Activated naive CD4-positive, alpha-beta T cell treated with Interleukin-2 at 50 U/mL for 16 hours (primary cell): ENCODE measurements at regions not wholly inside any gene's neighbourhood (a gene's known extent, or its start where the extent isn't known, plus 50 kb on each side); places are given as distances from the start of the nearest gene placed in this dataset.
"Not testable (repeated sequence)": the region's sequence is repeated elsewhere in the genome, so short reads cannot be mapped to it uniquely, and the experiment has no call there.

Experiments used
- DNase-seq: peaks from one replicate; pipeline ENCODE4 v3.0.0-alpha.2; 2020

DNA sequence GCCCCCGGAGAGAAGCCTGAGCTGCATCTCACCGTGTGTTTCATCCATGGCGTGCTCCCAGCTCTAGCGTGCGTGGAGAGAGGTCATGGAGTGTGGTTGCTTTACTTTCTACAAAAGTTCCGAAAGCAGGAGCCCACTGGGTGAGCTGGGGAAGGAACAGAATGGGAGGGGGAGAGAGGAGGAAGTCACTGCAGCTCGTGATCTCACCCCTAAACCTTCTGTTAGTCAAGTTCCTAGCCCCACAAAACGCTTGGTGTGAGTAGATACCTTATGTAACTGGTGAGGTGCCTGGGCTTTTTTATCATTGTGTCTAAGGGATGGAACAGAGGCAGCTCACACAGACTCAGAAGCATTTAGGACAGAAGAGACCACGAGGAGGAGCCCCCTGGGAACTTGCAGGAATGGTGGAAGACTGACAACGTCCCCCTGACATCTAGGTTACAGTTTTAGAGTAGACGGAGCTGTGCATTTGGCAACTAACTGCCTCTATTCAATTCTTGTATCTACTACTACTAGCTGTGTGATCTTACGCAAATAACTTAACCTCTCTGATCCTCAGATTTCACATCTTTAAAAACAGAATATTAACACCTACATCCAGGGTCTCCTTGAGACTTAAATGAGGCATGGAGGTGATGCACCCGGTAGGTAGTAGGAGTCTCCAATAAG lies 123.3 kb downstream of the ARL4C start:
- DNase-seq, result no peak

DNA sequence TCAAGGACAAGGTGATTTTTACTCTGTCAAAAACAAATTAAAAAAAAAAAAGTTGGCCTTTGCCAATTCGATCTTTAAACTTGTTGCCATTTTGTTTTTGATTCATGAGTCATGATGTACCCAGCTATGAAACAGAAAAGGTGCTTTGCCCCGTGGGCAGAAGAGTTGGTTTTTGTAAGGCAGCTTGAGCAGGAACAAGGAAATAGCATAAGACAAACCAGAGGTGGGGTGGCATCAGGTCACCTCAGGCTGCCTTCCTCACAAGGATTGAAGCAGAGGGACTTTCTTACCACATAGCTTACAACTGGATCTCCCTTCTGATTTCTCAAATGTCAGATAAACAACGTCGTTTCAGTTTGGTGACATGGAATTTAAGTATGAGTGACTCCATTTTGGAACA lies 123.8 kb downstream of the ARL4C start:
- no peak for DNase-seq

DNA sequence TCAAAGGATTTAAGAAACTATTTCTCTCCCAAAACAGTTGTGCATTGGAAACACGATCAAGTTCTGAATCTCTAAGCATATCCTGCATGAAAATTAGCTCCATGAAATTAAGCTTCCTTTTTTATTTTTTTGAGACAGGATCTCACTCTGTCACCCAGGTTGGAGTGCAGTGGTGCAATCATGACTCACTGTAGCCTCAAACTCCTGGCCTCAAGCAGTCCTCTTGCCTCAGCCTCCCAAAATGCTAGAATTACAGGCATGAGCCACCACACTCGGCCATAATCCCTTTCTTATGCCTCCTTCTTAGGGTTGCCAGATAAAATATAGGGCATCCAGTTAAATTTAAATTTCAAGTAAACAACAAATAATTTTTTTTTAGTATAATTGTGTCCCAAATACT lies 124.4 kb downstream of the ARL4C start:
- DNase-seq, result no peak

DNA sequence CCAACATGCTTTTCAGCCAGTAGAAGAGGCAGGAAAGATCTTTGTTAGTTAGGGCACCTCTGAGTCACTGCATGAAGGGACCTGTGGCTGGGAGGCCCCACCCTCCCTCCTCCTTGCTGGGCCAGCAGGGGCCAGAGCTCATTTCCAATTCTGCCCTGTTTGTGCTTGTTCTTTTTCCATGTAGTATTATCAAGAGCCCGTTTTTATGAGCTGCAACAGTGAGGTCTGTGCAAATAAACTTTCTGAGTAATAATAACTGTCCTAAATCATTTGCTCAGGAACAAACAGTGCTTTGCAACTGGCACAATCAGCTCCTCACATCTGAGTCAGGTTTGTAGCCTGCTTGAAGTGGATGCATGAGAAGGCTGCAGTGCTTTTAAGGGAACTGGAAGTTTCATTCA lies 128.0 kb downstream of the ARL4C start:
- DNase-seq, result peak; percentile 44

DNA sequence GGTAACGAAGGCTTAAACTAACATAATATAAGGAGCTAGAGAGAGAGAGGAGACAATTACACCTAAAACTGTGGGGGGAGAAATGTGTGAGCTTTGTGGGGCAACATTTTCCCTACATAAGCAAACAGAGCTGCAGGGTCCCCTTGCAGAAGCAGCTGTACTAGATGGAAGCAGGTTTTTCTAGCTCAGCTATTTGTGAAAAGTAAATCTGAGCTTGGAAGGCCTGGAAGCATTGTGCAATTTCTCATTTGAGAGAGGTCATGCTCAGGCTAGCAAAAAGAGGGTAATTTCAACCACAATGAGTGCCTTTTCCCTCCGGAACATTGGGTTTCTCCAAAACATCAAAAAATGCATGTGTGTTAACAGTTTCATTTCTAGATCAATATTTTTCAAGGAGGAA lies 130.0 kb downstream of the ARL4C start:
- DNase-seq, result no peak

DNA sequence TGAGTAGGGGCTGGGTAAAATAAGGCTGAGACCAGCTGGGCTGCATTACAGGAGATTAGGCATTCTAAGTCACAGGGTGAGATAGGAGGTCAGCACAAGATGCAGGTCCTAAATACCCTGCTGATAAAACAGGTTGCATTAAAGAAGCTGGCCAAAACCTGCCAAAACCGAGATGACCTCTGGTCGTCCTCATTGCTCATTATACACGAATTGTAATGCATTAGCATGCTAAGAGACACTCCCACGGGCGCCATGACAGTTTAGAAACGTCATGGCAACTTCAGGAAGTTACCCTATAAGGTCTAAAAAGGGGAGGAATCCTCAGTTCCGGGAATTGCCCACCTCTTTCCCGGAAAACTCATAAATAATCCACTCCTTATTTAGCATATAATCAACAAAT lies 132.2 kb downstream of the ARL4C start:
- DNase-seq, result no peak

DNA sequence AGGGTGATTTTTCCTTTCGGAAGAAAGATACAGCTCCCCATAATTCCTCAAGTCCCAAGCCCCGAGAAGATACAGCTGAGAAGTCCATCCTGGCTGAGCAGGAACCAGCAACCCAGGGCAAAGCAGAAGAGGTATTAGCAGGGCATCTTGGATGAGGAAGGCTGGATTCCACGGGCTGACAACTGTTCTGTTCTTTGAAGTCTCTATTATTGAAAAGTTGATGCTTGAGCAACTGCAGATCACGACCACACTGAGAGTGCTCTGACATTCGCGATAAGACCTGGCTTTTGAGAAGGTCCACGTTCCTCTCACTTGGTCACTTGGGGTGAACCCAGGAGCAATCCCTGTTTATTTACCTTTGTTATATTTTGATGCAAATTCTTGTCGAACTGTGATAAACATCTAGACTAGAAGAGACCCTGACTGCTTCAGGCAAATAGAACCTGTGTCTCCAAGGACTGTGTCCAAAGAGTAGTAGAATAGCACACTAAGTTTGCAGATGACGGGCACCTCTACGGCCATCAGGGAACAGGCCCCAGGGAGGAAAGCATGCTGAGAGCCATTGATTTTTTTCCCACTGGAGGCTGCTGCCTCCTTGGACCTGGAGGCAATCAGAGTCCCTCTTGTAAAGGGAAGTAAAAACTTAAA lies 133.1 kb downstream of the ARL4C start:
- no peak for DNase-seq

DNA sequence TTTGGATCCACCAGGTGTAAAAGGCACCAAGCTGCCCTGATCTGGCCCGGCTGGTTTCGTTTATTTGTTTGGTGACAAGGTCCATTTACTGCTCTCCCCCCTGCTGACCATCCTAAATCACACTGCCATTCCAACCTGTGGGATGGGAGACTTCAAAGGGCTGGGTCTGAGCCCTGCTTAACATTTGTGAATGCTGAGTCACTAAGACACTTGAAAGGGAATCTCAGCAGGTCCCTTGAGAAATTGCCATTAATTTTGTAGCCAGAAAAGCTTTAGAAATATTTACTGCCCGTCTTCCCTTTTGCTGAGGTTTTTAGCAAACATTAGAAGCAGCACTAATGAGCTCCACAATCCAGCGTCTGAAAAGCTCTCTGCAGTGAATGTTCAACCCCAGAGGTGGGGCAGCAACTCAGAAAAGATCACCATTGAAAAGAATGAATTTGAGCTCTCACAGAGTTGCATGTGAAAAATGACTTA lies 133.8 kb downstream of the ARL4C start:
- DNase-seq, result no peak

DNA sequence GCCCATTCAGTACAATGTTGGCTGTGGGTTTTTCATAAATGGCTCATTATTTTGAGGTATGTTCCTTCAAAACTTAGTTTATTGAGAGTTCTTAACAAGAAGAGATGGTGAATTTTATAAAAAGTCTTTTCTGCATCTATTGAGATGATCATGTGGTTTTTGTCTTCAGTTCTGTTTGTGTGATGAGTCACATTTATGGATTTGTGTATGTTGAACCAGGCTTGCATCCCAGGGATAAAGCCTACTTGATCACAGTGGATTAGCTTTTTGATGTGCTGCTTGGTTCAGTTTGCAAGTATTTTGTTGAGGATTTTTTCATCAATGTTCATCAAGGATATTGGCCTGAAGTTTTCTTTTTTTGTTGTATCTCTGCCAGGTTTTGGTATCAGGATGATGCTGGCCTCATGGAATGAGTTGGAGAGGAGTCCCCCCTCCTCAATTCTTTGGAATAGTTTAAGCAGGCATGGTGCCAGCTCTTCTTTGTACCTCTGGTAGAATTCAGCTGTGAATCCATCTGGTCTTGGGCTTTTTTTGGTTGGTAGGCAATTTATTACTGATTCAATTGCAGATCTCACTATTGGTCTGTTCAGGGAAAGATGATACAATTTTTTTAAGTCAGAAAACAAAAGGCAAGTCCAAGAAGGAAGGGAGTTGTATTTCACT lies 136.4 kb downstream of the ARL4C start:
- DNase-seq, result not testable (repeated sequence)

DNA sequence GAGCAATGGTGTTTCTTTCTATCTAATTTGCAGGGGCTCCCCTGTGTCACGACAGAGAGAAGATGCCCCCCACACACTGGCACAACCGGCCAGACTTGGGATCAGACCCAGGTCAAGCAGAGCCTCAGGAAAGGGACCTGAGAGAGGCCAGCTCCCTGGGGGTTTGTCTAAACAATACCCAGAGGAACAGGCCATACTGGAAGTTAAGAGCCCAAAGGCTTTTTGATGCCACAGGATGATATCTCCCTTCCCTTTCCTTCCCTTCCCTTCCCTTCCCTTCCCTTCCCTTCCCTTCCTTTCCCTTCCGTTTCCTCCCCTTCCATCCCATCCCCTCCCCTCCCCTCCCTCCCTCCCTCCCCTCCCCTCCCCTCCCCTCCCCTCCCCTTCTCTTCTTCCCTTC lies 139.2 kb downstream of the ARL4C start:
- no peak for DNase-seq

DNA sequence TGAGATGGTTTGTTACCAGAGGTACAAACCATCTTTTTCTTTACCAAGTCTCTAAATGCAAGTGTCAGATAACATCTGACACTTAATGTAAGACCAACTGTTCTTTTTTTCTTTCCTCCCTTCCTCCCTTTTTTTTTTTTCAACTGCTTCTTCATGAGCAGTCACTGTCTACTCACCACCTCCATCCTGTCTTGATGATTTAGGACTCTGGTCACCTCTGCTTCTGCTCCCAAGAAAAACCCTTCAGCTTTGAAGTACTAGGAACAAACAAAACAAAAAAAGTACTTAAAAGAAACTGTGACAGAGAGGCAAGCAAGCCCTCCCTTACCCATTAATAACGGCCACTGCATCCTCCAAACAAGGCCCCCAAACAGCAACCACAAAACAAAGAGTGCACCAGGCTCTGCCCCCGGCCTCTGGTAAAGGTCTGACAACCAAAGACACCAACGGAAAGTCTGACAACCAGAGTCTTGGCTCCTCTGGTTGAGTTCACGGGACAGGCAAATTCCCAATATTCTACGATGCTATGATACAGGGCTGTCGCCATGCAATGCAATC lies 141.0 kb downstream of the ARL4C start:
- DNase-seq, result no peak

DNA sequence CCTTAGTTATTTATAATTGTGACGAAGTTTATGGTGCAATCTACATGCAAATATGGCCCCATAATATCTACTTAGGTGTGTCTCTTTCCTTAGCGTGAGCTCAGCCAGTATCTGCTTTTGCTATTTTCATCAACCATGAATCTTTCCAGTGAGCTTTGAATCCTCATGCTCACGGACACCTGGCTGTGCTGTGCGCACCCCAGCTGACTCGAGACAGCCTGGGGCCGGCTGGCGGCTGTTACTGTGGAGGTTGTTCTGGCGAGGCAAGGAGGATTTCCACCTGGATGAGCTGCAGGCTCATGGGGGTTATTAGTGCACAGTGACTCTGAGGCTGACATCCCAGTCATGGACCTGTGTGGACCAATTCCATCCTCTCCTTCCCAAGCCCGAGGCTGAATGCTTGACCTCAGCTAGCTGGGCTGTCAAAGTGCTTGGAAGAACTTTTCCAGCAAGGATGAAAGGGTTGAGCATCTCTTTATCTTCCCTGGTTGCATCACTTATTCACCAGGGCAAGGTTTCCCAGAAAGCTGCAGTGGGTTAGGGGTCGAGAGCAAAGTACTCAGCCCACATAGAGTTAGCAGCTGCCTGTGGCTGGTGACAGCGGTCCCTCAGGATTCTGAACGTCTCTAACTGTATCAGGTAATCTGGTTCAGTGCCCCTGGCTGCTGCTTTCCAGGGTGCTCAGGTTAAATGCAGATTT lies 141.7 kb downstream of the ARL4C start:
- DNase-seq, result no peak

DNA sequence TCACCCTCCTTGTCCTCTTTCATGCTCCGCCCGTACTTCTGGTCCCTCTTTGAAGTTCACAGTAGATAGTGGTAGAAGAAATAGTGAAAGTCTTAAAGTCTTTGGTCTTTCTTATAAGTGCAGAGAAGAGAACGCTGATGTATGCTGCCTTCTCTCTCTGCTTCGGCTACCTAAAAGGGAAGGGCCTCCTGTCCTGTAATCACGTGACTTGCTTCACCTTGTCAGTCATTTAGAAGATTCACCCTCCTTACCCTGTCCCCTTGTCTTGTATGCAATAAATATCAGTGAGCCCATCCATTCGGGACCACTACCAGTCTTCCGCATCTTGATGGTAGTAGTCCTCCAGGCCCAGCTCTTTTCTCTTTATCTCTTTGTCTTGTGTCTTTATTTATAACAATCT lies 144.6 kb downstream of the ARL4C start:
- DNase-seq, result no peak

DNA sequence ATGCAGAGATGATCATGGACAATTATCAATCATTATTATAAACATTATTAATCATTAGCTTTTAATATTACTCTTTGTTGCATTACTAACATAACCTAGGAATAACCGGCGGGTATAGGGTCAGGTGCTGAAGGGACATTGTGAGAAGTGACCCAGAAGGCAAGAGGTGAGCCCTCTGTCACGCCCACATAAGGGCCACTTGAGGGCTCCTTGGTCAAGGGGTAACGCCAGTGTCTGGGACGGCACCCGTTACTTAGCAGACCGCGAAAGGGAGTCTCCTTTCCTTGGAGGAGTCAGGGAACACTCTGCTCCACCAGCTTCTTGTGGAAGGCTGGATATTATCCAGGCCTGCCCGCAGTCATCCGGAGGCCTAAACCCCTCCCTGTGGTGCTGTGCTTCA lies 145.0 kb downstream of the ARL4C start:
- DNase-seq, result not testable (repeated sequence)

DNA sequence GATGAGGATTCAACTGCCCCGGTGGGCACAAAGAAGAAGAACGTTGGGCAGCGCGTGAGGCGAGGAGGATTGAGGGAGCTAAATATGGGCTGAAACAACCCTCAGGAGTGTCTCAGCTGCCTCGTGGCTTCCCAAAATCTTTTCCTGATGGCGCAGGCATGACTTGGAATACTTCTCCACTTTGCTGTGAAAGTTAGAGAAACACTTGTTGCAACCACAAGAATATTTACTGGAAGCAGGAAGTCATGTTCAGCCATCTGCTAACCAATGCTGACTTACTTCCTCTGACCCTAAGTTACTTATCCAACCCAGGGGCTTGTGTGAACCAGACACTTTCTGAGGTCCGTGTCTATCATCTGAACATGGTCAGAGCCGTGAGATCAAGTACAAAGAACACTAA lies 148.8 kb downstream of the ARL4C start:
- no peak for DNase-seq

DNA sequence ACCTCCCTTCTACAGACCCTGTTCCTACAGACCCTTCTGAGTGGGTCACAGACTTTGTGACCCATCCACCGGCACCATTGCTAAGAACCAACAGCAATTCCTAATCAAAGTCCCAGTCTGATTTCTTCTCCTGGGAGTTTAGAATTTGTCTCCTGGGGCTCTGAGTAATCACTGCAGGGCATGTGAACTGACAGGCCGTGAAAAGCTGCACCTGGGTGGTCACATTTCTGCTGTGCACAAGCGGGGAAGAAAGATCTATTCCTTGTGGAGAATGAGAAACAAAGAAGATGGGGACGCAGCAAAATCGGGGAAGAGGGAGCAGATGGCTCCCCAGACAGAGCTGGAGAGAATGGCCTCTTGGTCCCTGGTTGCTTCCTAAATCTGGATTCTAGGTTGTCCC lies 151.0 kb downstream of the ARL4C start:
- no peak for DNase-seq

DNA sequence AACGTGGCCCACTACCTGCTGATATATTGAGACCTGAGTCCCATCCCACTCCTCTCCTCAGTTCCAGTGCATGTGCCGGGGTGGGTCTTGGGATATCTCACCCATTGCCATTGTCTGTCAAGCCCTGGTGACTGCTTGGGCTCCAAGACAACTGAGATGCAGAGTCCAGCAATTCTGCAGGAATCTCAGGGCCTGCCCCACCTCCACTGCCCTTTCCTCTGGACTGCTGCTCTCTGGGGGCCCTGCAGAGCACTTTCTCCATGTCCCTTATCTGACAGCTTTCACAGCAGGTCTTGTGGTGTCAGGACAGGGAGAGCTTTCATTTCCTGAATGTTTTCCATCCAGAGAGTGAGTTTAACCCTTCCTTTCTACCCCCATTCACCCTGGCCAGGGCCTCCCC lies 152.9 kb downstream of the ARL4C start:
- DNase-seq, result no peak

DNA sequence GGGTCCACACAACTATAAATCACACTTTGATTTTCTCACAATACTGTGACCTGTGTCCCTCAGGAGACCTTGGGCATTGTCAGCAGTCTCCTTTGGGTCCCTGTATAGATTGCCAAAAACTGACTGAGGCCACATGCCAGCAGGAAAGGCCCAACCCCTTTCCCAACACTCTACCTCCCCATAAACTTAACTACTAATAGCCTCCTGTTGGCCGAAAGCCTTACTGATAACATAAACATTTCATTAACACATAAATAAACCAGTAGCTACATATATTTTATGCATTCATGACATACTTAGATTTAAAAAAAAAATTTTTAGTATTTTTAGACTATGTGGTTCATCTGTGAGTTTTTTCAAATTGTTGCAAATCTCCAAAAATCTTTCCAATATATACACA lies 153.5 kb downstream of the ARL4C start:
- no peak for DNase-seq

DNA sequence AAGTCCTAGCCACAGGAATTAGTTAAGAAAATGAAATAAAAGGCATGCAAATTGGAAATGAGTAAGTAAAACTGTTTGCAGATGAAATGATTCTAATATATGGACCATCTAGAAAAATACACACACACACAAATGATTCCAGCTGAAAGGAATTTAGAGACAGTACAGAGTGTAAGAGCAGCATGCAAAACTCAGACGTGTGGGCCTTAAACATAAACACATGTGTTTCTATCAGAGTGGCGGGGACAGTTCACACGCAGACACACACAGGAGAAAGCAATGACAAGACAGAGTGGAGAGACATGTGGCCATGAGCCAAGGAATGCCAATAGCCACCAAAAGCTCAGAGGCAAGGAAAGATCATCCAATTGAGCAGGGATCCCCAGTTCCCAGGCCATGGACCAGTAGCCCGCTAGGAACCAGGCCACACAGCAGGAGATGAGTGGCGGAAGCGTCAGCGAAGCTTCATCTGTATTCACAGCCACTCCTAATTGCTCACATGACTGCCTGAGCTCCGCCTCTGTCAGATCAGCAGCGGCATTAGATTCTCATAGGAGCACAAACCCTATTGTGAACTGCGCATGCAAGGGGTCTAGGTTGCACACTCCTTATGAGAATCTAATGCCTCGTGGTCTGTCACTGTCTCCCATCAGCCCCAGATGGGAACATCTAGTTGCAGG lies 155.4 kb downstream of the ARL4C start:
- no peak for DNase-seq

DNA sequence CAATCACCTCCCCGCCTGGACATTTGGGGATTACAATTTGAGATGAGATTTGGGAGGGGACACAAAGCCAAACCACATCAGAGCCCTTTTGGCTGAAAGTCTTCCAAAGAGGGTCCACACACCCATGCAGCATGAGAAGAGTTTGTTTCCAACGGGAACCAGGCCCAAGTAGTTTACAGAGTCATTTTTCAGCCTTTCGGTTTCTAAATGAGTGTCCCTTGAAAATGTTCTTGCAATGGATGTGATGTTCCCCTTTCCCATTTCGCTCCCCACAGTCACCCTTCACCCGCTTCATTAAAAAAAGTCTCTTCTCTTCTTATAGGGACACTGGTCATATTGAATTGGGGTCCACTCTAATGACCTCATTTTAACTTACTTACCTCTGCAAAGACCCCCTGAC lies 157.4 kb downstream of the ARL4C start:
- no peak for DNase-seq

DNA sequence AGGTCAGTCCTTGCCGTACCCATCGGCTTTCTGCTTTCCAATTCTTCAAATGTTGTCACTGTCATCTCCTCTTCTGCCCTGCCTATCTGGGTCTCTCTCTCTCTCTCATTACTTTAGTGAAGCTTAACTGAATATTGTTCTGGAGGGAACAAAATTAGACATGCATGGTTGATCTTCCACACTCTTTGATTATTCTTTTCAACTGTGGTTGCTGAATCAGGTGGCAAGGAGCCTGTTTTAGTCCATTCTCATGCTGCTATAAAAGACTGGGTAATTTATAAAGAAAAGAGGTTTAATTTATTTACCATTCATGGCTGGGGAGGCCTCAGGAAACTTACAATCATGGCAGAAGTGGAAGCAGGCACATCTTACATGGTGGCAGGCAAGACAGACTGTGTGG lies 157.9 kb downstream of the ARL4C start:
- DNase-seq, result no peak

DNA sequence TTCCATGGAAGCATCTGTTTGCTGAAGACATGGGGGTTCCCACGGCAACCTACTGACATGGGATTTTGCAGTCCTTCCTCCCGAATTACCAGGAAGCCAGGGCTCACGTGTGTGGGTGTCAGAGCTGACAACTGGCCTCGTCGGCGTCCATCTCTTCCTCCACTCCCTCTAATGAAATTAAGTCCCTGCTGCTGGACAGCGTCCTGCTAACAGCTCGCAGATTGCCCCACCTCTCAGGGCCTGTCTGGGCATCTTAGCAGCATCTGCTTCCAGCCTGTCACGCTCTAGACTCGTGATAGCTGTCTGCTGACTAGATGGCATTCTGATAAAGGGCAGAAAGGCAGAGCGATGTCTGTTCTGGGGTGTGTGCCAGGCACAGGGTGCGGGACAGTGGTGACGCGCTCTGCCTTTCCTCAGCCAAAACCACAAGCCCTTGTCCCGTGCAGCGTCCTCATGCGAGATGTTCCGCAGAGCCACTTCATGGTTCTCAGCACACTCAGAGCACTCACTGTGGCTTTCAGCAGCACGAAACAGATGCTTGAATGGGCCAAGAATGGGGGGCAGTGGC lies 161.1 kb downstream of the ARL4C start:
- DNase-seq, result peak; percentile 41

DNA sequence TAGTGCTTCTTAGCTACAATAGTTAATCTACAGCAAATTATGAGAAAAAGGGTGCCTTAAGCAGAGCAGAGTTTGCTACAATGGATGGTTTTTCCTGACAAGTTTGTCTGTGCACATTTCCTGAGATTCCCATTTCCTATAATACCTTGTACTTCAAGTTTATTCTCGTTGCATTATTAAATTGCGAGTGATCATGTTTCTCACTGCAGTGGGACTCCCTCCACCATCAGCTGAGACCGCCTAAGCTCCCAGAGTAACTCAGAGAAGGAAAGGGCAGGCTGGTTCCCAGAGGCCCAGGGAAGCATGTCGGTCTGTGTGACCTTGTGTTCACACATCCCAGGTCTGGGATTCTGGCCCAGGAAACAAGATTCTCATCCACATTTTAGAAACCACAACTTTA lies 162.1 kb downstream of the ARL4C start:
- DNase-seq, result no peak
